B cell (primary cell): ENCODE measurements at regions not wholly inside any gene's neighbourhood (a gene's known extent, or its start where the extent isn't known, plus 50 kb on each side); places are given as distances from the start of the nearest gene placed in this dataset.

Experiments used
- CTCF ChIP-seq: fragments of 200-600 bp; IDR thresholded peaks from one replicate; pipeline ENCODE4 v1.8.0; 2022; ENCODE audit warnings: antibody characterized with exemption, mild to moderate bottlenecking
- EZH2 ChIP-seq: IDR thresholded peaks from 2 replicates; pipeline ENCODE4 v1.6.1; 2012; ENCODE audit warnings: borderline replicate concordance, low read depth, mild to moderate bottlenecking, moderate library complexity, low read length; ENCODE audit not compliant: insufficient read depth, poor library complexity, severe bottlenecking

DNA sequence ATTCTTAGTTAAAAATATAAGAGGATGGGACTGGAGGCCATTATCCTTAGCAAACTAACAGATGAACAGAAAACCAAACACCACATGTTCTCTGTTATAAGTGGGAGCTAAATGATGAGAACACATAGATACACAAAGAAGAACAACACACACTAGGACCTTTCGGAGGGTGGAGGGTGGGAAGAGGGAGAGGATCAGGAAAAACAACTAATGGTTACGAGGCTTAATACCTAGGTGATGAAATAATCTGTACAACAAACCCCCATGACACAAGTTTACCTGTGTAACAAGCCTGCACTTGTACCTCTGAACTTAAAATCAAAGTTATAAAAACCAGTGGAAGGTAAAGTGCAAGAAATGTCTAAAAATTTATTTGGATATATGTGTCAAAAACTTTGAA is 1047.4 kb upstream of the C9orf72 start:
- TF ChIP-seq CTCF (no peak), EZH2 (no peak)
